Fibroblast of lung (primary cell): ENCODE measurements at regions not wholly inside any gene's neighbourhood (a gene's known extent, or its start where the extent isn't known, plus 50 kb on each side); places are given as distances from the start of the nearest gene placed in this dataset.

ENCODE experiments used
- DNase-seq, 2 donors: peaks; one replicate each; pipeline versions ENCODE4 v3.0.0 to v3.0.0-alpha.2; 2010; ENCODE audit warnings: low read depth in 2 of 2
- H2AFZ ChIP-seq: 2 replicates; pipeline ENCODE4 v1.5.1; 2012; ENCODE audit warnings: low read length, control low read depth, inconsistent platforms
- H3K27ac ChIP-seq: 2 replicates; pipeline ENCODE4 v1.5.1; 2011; ENCODE audit warnings: low read length, control low read depth; ENCODE audit not compliant: insufficient read depth
- H3K27me3 ChIP-seq: 2 replicates; pipeline ENCODE4 v1.5.1; 2011; ENCODE audit warnings: mild to moderate bottlenecking, low read length; ENCODE audit not compliant: control insufficient read depth, insufficient read depth
- H3K36me3 ChIP-seq: 2 replicates; pipeline ENCODE4 v1.5.1; 2011; ENCODE audit warnings: low read length; ENCODE audit not compliant: control insufficient read depth, insufficient read depth
- H3K4me1 ChIP-seq: 2 replicates; pipeline ENCODE4 v1.5.1; 2011; ENCODE audit warnings: low read length; ENCODE audit not compliant: control insufficient read depth, insufficient read depth; ENCODE audit errors: extremely low read depth
- H3K4me2 ChIP-seq: 2 replicates; pipeline ENCODE4 v1.5.1; 2011; ENCODE audit warnings: low read length, control low read depth; ENCODE audit not compliant: insufficient read depth; ENCODE audit errors: extremely low read depth
- H3K4me3 ChIP-seq, 4 experiments: fragments of 200-600 bp in 1 of 4; sonication (generic) in 1 of 4; replicated peaks in 1 of 4; 2 replicates each; pipeline ENCODE4 v1.5.1; 2011 to 2016; ENCODE audit warnings: low read length in 4 of 4, low read depth in 3 of 4, mild to moderate bottlenecking in 3 of 4, control low read depth in 2 of 4, inconsistent platforms in 1 of 4, mixed read lengths in 1 of 4; ENCODE audit not compliant: insufficient read depth in 1 of 4; ENCODE audit errors: control extremely low read depth in 1 of 4
- H3K79me2 ChIP-seq: 2 replicates; pipeline ENCODE4 v1.5.1; 2012; ENCODE audit warnings: mild to moderate bottlenecking, low read length, inconsistent platforms; ENCODE audit not compliant: control insufficient read depth, insufficient read depth
- H3K9ac ChIP-seq: 2 replicates; pipeline ENCODE4 v1.5.1; 2011; ENCODE audit warnings: mild to moderate bottlenecking, low read length, control low read depth; ENCODE audit not compliant: insufficient read depth
- H3K9me3 ChIP-seq: 2 replicates; pipeline ENCODE4 v1.5.1; 2012; ENCODE audit warnings: low read depth, low read length; ENCODE audit not compliant: control insufficient read depth, insufficient read depth
- H4K20me1 ChIP-seq: 2 replicates; pipeline ENCODE4 v1.5.1; 2011; ENCODE audit warnings: low read length; ENCODE audit not compliant: control insufficient read depth, insufficient read depth; ENCODE audit errors: extremely low read depth
- EZH2 ChIP-seq: IDR thresholded peaks from 2 replicates; pipeline ENCODE4 v1.5.1; 2012; ENCODE audit warnings: low read length, control low read depth, mild to moderate bottlenecking; ENCODE audit errors: missing control alignments
- TF ChIP-seq, protein P1 (sequence below), 2 donors: IDR thresholded peaks in 1 of 2; conservative IDR thresholded peaks in 1 of 2; 1 replicate in 1 of 2; 2 replicates in 1 of 2; pipeline ENCODE4 v1.5.1; 2011 to 2012; ENCODE audit warnings: low read length in 2 of 2, control low read depth in 1 of 2, inconsistent platforms in 1 of 2, low read depth in 1 of 2, mild to moderate bottlenecking in 1 of 2

DNA sequence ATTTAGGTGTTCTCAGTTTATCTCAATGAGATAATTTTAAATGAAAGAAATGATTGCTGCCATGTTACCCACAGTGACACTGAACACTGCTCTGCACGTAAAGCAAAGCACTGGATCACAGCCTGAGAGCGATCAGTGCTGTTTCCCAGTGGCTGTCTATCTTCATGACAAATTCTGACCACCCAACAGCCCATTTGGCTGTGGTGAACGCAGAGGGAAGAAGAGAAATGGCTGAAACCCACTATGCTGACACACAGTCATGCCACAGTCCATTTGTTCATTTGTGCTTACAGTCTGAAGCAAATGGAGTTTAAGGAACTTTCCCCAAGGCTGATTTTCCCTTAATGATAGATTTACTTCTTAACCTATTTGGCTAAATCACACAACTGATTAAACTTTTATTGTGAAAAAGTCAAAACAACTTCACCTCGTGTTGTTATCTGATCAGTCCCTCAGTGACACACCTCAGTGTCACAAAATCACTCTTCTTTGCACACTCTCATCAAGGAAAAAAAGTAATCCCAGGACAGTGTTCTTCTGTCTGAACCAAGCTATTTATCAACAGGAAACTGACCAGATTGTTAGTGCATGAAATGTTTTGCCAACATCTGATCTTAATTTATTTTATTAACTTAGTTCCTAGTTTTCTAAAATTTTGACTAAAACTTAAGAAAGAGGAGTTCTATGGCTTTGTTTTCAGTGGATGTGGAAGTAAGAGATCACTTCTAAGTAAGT is 225.1 kb downstream of the TBX18 start:
- TF ChIP-seq, protein P1, sequence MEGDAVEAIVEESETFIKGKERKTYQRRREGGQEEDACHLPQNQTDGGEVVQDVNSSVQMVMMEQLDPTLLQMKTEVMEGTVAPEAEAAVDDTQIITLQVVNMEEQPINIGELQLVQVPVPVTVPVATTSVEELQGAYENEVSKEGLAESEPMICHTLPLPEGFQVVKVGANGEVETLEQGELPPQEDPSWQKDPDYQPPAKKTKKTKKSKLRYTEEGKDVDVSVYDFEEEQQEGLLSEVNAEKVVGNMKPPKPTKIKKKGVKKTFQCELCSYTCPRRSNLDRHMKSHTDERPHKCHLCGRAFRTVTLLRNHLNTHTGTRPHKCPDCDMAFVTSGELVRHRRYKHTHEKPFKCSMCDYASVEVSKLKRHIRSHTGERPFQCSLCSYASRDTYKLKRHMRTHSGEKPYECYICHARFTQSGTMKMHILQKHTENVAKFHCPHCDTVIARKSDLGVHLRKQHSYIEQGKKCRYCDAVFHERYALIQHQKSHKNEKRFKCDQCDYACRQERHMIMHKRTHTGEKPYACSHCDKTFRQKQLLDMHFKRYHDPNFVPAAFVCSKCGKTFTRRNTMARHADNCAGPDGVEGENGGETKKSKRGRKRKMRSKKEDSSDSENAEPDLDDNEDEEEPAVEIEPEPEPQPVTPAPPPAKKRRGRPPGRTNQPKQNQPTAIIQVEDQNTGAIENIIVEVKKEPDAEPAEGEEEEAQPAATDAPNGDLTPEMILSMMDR (conservative IDR thresholded peaks at IDR 0.05 in 1 of 2, IDR thresholded peaks at IDR 0.05 in 1 of 2; ENCODE audit: low read depth in 1 of 2, low read length in 2 of 2) = no peak
- TF ChIP-seq EZH2 = no peak
- H3K36me3 ChIP-seq = no peaks in the 10 kb centered on the region
- H3K27me3 ChIP-seq = no peaks in the 10 kb centered on the region
- no peaks in the 10 kb centered on the region for H3K79me2 ChIP-seq
- H3K4me2 ChIP-seq = no peak overlapping the region
- no peak overlapping the region for H3K4me3 ChIP-seq
- DNase-seq = no peak
- no peak overlapping the region for H3K9ac ChIP-seq
- H4K20me1 ChIP-seq = no peaks in the 10 kb centered on the region
- no peaks in the 10 kb centered on the region for H3K4me1 ChIP-seq
- no peak overlapping the region for H3K27ac ChIP-seq
- no peaks in the 10 kb centered on the region for H3K9me3 ChIP-seq
- H2AFZ ChIP-seq = peak overlapping the region; percentile 11

DNA sequence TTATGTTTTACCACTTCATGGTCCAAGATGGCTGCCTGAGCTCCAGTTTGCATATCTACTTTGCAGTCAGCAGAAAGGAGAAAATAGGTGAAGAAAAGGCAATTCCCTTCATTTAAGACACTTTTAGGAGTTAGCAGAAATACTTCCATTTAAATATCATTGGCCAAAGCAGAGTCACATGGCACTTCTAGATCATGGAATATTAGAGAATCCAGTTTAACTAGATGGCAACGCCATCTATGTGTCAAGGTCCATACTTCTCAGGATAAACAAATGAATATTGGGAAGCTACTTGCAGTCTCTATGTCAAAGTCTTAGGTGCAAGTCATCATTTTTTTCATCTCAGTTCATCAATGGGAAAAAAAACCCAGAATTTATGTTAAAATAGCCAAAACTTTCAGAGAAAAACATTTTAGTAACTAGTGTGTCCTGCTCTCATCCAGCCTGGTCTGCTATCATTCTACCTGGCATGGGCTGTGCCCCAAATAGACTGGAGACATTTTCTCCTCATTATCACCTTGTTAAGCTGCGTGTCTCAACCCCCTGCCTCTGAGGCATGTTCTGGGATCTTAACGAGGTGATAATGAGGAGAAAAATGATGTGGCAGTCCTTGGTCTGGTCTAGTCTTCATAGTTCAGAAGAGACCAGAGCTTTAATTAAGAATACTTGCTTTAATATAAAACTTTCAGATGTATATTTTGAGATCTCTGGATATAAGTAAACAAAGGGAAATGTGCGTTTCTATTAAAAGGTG is 227.3 kb downstream of the TBX18 start:
- Histone ChIP-seq H2AFZ (no peak overlapping the region), H3K27ac (no peak overlapping the region)

DNA sequence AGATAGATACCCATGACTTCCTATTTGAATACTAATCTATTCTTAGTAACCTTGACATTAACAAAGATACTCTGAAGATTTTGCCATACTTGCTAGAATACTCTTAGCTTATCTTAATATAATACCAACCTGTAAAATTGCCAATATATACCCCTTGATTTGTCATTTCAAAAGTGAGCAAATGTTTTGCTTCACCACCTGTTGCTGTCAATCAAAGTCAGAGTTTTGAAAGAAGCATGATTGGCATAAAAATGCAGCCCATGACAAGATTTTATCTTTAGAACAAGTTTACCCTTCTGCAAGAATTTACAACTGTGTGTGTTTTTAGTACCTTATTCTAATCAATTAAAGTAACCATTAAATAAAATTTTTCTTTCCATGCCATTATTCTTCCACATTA is 236.2 kb downstream of the TBX18 start:
- no peak overlapping the region for H3K27ac ChIP-seq
- no peaks in the 10 kb centered on the region for H3K9me3 ChIP-seq
- no peak overlapping the region for H3K4me3 ChIP-seq
- no peaks in the 10 kb centered on the region for H3K36me3 ChIP-seq
- DNase-seq = no peak
- no peaks in the 10 kb centered on the region for H3K4me1 ChIP-seq
- no peaks in the 10 kb centered on the region for H3K79me2 ChIP-seq
- H2AFZ ChIP-seq = no peak overlapping the region
- H4K20me1 ChIP-seq = no peaks in the 10 kb centered on the region
- TF ChIP-seq EZH2 = no peak
- TF ChIP-seq, protein P1 (conservative IDR thresholded peaks at IDR 0.05 in 1 of 2, IDR thresholded peaks at IDR 0.05 in 1 of 2; ENCODE audit: low read depth in 1 of 2, low read length in 2 of 2) = no peak
- H3K4me2 ChIP-seq = no peak overlapping the region
- H3K27me3 ChIP-seq = no peaks in the 10 kb centered on the region
- no peak overlapping the region for H3K9ac ChIP-seq

More for the DNA sequence above, 227.3 kb downstream of the TBX18 start:
- DNase-seq = no peak
- Histone ChIP-seq H4K20me1 (no peaks in the 10 kb centered on the region), H3K79me2 (no peaks in the 10 kb centered on the region), H3K4me1 (no peaks in the 10 kb centered on the region), H3K4me2 (no peak overlapping the region), H3K4me3 (no peak overlapping the region), H3K36me3 (no peaks in the 10 kb centered on the region), H3K9me3 (no peaks in the 10 kb centered on the region), H3K9ac (no peak overlapping the region), H3K27me3 (no peaks in the 10 kb centered on the region)
- TF ChIP-seq, protein P1 (conservative IDR thresholded peaks at IDR 0.05 in 1 of 2, IDR thresholded peaks at IDR 0.05 in 1 of 2; ENCODE audit: low read depth in 1 of 2, low read length in 2 of 2) = no peak
- TF ChIP-seq EZH2 = no peak
